ENCODE measurements at regions not wholly inside any gene's neighbourhood (a gene's known extent, or its start where the extent isn't known, plus 50 kb on each side); places are given as distances from the start of the nearest gene placed in this dataset.

- no peak for TF ChIP-seq POLR2A (IDR thresholded peaks at IDR 0.05; ENCODE audit: low read depth, low read length)
- TF ChIP-seq POLR2AphosphoS5 (IDR thresholded peaks at IDR 0.05; ENCODE audit: low read depth, low read length), result no peak
- no peak for TF ChIP-seq TAF1 (IDR thresholded peaks at IDR 0.05; ENCODE audit: low read depth, low read length)
- no peak for TF ChIP-seq POU2F2 (IDR thresholded peaks at IDR 0.05; ENCODE audit: low read depth, low read length)
- no peak for TF ChIP-seq PAX5 (IDR thresholded peaks at IDR 0.05; ENCODE audit: insufficient read depth, low read length, severe bottlenecking)
Observed at GRCh38 chr1:34648501-34648900, 106.3 kb upstream of the GJB5 start.

Data from GM12891 (cell line).